ENCODE measurements at regions not wholly inside any gene's neighbourhood (a gene's known extent, or its start where the extent isn't known, plus 50 kb on each side); places are given as distances from the start of the nearest gene placed in this dataset.

DNA sequence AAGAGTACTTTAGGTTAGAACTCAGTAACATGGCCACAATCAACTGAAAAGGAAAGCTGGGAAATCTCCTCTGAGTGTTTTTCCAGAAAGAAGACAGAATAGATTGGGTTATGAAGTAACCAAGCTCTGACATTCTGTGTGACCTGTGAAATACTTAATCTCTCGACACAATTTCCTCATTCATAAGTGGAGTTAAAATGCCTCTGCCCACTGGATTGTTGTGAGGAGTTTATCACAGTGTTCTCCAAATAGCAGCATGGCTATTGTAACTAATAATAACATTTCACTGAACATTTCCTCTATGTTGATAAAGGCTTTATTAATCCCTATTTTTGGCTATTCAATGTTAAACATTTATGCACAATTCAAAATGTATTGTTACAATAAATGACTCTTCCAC lies 311.0 kb downstream of the GABRB2 start:
- no peak for DNase-seq

GRCh38 chr5:161233553-161233952 lies 313.0 kb downstream of the GABRB2 start:
- DNase-seq: no peak

GRCh38 chr5:161230221-161230620 lies 316.3 kb downstream of the GABRB2 start:
- no peak for DNase-seq

- DNase-seq: no peak
Observed at GRCh38 chr5:161219816-161220215, 326.7 kb downstream of the GABRB2 start.

GRCh38 chr5:161216877-161217276 lies 329.6 kb downstream of the GABRB2 start:
- no peak for DNase-seq

DNA sequence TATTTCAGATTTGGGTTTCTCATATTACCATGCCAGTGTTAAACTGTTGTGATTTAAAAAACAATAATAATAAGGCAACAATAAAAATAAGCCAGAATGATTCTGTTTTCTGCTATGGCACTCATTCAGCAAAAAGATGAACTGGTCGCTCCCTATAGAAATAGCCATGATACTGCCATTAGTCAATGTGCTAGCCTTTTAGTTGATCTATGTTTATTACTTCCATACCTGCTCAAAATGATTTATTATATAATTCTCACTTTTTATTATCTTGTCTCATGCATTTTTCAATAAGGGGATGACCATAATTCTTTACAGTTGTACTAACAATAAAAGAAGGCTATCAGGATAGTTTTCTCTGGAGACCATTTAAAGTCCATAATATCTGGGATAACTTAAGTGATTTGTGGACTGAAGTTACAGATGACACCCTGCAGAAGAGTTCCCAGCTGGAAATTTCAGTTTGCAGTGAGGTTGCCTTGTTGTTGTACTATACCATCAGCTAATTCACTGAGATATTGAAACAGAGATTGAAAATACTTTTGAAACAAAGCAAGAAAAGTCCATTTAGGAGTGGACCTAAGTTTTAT lies 334.3 kb downstream of the GABRB2 start:
- no peak for DNase-seq

- DNase-seq: no peak
Observed at GRCh38 chr5:161201558-161201957, 345.0 kb downstream of the GABRB2 start.

DNA sequence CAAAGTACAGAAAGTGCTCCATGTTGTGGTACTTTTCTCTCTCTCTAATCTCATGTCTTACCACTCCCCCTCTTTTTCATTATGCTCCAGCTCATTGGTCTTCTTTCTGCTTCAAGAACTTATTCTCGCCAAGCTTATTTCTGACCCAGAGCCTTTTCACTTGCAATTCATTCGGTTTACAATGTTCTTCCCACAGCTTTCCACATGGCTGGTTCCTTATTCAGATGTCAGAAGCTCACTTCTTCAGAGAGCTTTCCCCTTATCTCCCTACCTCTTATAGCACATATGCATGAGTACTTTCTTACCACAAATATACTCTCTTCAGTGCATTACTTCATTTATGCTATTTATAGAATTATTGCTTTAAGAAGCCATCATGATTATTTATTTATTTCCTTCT lies 338.8 kb upstream of the ATP10B start:
- DNase-seq: no peak

DNA sequence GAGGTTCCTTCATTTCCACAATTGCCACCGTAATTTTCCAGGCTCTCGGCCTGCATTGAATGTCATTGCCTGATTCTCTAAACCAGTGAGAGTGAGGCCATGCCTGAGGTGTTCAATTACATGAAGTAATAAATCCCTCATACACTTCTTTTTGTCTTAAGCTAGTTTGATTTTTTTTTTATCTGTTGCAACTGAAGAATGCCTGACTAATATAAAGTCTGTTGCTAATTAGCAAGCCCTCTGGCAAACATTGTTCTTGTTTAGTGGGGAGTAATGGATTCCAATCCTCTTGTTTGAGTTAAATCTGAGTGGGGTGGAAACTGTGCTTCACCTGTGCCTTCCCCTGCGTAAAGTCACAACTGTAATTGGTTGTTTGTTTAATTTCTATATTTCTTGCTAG lies 338.1 kb upstream of the ATP10B start:
- no peak for DNase-seq

DNA sequence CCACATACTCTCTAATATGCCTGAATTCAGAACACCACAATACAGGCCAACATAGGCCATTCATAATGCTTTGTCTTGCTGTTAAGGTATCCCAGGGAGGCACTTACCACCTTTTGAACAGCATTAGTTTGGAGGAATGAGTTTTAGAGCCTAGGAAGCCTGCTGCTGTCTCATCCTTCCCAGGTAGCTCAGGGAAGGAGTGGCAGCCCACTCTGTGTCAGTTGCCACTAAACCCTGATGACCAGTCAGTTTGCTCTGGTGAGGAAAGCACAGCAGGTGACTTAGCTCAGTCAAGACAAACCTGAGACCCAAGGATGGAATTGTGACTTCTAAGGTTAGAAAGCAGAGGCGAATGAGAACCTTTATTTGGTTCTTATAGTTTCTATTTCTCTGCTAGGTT lies 337.4 kb upstream of the ATP10B start:
- no peak for DNase-seq

- DNase-seq: no peak
Observed at GRCh38 chr5:161183559-161183958, 331.5 kb upstream of the ATP10B start.

DNA sequence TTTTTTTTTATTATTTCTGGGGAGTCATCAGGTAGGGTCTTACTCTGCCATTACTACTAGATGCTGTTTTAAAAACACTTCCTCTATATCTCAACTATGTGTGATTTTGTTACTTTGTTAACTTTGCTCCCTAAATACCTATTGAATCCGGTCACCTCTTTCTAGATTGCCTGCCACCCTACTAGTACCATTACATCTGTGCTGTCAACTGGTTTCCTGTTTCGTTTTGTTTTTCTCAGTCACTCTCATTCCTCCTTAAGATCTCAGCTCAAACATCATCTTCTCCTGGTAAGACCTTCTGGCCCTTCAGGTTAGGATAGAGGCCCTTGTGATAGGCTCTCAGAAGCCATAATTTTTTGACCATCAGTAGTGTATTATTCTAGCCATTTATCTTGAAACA lies 324.2 kb upstream of the ATP10B start:
- DNase-seq: no peak

GRCh38 chr5:161169776-161170175 lies 317.8 kb upstream of the ATP10B start:
- DNase-seq: no peak

- DNase-seq: no peak
Observed at GRCh38 chr5:161167016-161167767, 315.2 kb upstream of the ATP10B start.

- no peak for DNase-seq
Observed at GRCh38 chr5:161165998-161166660, 314.1 kb upstream of the ATP10B start.

DNA sequence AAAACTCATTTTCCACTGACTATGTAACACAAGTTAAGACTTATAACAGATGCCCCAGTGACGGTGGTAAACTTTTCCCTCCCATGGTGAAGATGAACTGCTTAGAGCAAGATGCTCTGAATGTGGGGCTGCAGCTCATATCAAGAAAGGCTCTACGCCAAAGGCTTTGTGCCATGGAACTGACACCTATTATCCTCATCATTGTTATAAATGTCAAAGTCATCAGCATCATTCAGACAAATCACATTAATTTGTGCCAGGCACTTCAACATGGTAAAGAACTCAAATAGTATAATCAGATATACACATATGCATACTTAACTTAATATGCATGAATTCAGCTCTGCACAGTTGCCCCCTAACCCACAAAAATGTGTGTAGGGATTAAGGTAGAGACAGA lies 305.9 kb upstream of the ATP10B start:
- DNase-seq: no peak

GRCh38 chr5:161155451-161155850 lies 303.4 kb upstream of the ATP10B start:
- no peak for DNase-seq

- DNase-seq: no peak
Observed at GRCh38 chr5:161152415-161152940, 300.5 kb upstream of the ATP10B start.

- DNase-seq: no peak
Observed at GRCh38 chr5:161150441-161150988, 298.5 kb upstream of the ATP10B start.

DNA sequence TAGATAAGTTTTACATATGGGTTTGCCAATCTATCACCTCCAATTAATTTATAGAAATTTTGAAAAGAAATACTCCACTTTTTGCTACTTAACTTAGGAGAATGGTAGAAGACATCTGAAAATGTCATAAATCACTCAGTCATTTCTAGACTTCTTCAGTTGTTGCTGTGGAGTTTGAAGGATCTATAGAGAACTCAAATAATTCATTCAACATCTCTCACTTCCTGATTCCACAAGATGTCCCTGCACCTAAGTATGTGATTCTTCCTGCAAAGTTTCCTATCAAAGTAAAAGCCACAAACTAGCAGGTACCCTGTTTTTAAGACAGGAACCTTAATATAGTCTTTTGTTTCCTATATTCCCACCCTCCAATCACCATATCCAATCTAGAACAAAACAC lies 297.1 kb upstream of the ATP10B start:
- no peak for DNase-seq

DNA sequence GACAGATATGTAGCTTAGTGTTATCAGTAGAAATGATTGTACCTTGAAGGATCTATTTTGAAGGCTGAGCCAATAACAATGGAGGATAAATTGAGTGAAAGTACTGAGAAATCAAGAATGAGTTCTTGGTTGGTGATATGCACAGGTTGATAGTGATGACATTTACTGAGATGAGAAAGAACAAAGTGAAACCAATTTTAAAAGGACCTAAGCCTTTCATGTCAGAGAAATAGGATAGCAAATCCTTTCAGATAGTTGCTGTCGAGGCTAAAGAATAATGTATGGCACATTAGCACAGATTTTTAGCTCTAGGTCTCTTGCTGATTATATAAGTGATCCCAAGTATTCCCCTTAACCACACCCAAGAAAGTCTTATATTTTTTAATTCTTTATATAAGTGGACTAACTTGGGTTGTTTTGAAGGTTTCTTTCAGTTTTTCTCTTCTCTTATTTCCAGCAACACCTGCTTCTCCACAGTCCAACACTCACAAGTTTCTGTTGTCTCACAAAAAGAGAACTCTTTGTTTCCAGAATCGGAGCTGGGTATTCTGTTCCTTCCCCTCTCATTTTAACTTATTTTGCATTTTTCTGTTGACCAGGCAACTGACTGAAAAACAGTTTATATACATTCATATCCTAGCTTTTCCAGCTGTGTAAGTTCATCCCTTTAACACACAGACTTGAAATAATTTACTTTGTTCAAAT lies 286.9 kb upstream of the ATP10B start:
- DNase-seq: no peak

- DNase-seq: no peak
Observed at GRCh38 chr5:161134956-161135355, 282.9 kb upstream of the ATP10B start.

- DNase-seq: no peak
Observed at GRCh38 chr5:161134083-161134482, 282.1 kb upstream of the ATP10B start.
